NOMO-1 treated with DMSO at 0.1 percent for 48 hours (cell line): ENCODE measurements at regions not wholly inside any gene's neighbourhood (a gene's known extent, or its start where the extent isn't known, plus 50 kb on each side); places are given as distances from the start of the nearest gene placed in this dataset.
"Not testable (repeated sequence)": the region's sequence is repeated elsewhere in the genome, so short reads cannot be mapped to it uniquely, and the experiment has no call there.

ENCODE experiments used
- DNase-seq: peaks from one replicate; lab custom pipeline; 2025; ENCODE audit not compliant: unreplicated experiment; lab: John Stamatoyannopoulos, UW

DNA sequence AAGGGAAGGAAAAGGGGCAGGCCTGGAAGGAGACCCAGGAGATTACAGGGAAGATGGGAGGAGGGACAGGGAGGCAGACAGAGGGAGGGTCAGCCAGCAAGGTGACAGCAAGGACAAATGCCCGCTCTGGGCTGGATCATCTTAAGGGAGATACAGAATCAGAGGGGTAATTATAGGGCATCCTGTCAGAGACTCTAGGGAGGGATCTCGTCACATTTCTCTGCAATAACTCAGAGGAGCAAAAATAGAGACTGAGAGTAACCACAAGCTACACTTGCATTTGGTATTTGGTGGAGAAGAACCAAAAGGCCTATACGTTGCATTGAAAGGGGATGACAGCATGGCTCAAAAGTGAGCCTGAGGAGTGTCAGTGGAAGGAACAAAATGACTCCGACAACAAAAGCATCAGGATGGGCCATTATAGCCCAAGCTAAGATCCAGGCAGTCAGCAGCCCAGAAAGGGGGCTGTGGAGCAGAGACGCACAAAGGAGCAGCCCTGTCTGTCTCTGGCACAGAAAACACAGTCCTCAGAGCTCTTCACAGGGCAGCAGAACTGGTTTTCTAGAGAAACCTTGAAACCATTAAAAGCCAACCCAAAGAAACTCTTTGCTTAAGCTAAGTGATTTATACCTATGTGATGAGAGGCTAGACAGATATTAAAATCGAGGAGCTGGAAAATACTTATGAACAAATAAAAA is 430.2 kb upstream of the VSTM2A start:
- no peak for DNase-seq

DNA sequence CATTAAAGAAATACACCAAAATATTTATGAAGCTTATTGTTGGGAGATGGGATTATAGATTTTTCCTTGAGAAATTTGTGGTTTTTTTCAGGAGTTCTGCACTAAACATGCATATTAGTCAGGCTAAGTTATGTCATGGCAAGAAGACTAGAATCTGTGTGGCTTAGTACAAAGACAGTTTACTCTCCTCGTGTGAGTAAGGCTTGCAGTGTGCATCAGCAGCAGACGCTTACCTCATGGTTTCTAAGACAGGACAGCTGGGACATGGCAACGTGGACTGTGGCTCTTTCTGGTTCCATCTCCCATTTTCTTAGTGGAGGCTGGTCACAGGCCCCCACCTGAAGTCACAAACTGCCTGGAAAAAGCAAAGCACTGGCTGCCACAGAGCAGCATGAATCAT is 429.6 kb upstream of the VSTM2A start:
- DNase-seq, result no peak

DNA sequence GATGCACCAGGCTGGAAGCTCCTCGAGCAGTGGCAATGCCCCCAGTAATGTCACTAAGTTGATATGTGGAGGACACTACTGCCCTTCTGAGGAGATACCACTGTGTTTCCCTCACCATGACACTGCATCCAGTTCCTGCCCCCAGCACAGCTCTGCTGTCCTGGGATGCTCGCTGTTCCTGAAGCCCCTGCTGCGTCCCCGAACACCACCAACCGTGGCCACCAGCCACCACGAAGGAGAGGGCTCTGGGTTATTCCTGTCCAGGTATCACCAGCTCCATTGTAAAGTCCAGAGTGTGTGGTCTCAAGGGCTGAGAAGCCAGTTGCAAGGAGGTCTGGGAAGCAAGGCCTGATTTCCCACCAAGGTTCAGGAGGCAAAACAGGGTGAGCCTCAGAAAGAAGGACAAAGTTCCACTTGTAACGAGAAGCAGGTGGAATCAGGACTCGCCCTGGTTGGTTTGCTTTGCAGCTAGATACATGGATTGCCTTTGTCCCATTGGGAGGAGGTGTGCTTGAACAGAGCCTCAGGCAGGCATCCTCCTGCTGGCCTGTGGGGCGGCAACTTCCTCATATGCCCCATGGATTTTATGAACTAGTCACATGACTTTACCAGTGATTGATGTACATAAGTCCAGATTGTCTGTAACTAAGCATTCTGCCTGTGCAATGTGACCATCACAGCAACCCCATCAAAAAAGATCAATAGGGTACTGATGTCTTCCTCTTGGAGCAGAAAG is 427.0 kb upstream of the VSTM2A start:
- no peak for DNase-seq

DNA sequence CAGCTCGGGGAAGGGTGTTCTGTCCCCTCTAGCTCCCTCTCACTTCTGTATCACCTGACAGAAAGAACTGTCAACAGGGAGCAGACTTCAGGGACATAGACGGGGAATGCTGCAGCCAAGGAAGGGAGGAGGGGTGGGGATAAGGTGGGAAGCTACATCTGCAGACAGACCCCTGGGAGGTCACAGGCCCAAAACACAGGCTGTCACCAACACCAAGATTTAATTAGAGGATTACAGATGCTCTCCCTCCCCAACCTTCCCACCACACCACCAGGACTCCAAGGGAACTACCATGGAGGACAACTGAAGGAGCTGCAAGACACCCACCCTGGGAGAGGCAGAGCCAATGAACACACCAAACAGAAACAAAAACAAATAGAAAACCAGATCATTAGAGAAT is 425.2 kb upstream of the VSTM2A start:
- DNase-seq, result no peak

DNA sequence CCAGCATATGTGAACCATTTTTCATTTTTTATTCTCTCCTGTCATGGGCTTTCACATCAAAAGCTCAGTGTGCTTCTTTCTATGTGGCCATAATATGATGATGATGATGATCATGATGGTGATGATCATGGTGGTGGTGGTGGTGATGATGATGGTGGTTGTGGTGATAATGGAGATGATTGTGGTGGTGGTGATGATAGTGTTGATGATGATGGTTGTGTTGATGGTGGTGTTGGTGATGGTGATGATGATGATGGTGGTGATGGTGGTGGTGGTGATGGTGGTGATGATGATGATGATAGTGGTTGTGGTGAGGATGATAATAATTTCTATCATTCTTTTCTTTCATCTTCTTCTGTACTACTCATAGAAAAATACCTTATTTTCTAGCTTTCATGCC is 413.1 kb upstream of the VSTM2A start:
- no peak for DNase-seq

DNA sequence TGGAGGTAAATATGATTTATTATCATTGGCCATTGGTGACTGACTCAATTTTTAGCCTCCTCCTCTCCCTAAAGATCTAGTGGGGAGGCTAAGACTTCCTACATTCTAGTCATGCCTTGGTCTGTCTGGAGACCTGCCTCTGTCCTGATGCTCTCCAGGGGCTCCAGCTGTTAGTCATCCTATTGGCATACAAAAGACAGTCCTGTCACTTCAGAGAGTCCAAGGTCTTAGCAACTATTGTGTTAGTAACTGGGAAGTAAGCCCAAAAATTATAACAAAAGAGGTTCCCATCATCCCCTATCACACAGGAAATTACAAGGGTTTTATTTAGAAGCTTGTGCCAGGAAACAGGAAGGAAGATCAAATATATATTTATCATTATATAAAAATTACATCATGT is 400.6 kb upstream of the VSTM2A start:
- DNase-seq, result no peak

DNA sequence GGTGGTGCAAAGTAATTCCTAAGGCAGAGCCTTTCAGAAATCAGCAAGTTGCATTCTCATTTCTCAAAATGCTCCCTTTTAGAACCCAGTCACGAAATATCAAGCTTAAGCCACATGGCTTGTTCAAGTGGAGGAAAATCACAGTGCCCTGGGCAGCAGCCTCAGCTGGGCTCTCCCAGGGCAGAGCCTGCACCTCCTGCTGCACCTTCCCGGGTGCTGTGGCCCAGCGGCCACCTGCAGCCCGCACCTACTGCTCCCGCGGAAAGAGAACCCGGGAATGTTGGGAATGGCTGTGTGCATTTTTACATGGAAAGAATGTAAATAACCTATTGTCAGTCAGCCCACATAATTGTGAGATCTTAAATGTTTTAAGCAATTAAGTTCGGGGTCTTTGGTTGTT is 396.5 kb upstream of the VSTM2A start:
- no peak for DNase-seq

DNA sequence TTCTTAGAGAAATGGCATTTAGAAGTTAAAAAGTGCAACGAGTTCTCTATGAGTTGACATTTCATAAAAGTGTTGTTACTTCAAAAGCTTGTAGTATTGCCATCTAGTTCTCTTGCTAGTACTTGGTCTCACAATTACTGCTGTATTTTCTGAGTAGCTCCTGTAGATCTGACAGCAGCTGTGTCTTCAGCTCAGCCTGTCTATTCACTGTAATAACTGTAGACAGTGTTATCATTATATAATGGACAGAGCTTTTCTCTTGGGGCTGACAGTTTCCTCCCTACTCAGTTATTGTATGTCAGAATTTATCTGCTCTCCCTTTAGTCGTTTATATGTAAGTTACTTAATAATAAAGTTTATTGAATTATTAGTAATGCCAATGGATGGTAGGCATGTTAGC is 388.7 kb upstream of the VSTM2A start:
- no peak for DNase-seq

DNA sequence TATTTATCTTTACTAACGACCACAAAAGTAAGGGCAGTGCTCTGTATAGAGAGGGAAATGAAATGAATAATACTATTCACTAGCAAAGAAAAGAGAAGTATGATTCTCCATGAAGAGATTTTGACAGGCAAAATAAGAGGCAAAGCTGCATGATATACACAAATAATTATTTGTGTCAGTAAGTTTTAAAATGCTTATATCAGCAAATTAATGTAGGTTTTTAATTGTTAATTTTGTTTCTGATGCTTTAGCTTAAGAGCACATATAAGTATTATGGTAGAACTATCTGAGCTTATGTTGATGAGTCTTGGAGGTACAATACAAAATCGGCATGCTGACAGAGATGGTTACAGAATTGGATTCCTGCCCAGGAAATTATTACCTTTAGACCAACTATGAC is 383.1 kb upstream of the VSTM2A start:
- DNase-seq, result no peak

DNA sequence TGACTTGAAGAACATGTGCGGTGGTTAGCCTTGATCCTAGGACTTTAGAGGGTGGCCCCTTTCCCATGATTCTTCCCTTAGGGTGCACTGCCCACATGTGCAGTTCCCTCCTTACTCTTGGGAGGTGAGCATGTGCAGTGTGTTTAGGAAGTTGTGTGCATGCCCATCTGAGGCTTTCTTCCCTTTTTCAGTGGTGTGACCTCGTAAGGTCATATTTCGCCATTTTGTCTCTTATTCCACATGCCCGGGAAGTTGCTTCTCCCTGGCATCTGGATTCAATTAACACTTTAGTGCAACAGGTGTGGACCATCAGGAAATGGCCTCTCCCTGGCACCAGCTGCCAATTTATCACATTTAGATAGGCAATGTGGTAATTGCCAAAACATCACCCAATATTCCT is 380.6 kb upstream of the VSTM2A start:
- DNase-seq, result no peak

DNA sequence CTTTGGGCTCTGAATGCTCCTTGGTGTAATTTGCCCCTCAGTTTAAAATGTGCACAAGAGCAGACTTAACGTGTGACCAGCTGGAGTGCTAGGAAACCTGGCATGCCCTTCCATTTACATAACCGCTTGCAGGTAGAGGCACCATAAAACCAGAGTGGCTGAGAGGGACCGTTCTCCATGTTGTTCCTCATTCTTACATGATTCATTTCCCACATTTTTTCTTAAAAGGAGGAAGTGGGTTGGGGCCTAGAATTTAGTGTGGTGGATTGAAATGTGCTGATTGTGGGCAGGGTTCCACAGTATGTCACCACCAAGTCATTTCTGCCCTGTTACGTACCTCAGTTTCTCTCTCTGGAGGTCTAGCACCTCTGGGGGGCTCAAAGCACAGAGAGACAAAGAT is 375.8 kb upstream of the VSTM2A start:
- DNase-seq, result peak; percentile 40

DNA sequence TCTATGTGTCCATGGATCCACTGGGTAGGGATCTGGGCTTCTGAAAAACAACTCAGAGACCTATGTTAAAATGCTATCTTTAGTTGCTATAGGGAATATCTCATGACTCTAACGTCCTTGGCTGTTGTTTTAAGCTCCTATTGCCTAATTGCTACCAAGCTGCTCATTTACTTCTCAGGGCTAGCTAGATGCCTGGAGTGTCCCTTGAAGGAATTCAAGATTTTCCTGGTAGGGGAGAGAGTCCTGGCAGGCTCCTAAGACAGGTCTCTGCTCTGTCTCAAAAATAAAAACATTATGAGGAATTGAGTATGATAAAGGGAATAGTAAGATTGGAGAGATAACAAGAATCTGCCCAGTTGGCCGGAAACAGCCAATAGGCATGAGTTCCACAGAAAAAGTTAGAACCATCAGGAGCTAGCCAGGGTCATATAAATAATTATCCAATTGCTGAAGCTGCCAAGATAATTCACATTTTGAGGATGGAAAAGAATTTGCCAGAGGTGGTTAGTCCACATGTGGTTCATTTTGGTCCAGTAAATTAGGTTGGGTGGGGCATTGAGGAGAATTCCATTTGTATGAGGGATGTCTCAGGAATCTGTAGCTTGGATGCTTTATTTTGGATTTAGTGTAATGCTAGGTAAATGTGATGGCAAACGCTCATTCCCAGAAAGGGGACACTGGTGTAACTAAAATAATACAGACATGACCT is 362.7 kb upstream of the VSTM2A start:
- DNase-seq, result no peak

DNA sequence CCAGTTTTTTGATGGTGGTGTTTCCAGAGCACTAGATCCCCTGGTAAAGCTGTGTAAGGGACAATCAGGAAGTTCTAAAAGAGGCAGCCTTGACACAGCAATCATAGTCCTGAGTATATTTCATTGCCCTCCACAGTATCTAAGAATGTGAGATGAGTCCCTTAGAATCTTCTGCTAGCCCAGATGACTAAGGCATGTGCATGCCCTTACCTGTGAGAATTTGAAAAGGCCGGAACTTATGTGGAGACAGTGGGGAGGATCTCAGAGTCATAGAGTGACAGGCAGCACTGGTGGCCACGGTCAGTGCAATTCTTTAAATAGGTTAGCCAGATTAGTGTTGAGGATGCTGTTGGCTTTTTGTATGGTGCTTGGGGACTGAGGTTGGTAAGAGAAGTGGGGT is 361.4 kb upstream of the VSTM2A start:
- DNase-seq, result no peak

DNA sequence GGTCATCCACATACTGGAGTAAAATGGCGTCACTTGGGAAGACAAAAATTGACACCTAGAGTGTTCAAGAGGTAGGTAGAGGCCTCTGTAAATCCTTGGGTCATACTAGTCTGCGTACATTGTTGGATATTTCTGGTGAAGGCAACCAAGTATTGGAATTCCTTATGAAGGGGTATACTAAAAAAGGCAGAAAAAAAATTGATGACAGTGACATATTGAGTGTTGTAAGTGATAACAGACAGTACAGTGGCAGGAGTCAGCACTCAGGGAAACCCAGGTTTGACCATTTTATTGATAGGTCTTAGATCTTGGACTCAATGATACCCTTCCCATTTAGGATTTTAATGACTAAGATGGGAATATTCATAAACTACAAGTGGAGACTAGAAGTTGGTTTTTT is 359.1 kb upstream of the VSTM2A start:
- no peak for DNase-seq

DNA sequence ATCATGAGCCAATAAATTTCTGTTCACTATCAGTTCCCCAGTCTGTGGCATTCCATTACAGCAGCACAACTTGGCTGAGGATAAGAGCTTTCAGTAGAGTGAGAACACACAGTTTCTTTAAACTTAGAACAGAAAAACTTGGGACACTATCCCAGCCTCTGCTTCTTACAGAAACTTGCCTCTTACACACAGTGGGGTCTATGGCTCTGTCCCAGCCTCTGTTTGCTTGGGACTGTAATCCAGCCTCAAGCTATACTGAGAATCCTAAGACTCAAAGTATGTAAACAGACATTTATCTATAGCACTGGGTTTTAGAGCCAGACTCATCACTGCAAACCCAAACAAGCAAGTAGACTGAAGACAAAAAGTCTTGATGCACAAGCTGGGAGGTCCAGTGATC is 355.8 kb upstream of the VSTM2A start:
- no peak for DNase-seq

DNA sequence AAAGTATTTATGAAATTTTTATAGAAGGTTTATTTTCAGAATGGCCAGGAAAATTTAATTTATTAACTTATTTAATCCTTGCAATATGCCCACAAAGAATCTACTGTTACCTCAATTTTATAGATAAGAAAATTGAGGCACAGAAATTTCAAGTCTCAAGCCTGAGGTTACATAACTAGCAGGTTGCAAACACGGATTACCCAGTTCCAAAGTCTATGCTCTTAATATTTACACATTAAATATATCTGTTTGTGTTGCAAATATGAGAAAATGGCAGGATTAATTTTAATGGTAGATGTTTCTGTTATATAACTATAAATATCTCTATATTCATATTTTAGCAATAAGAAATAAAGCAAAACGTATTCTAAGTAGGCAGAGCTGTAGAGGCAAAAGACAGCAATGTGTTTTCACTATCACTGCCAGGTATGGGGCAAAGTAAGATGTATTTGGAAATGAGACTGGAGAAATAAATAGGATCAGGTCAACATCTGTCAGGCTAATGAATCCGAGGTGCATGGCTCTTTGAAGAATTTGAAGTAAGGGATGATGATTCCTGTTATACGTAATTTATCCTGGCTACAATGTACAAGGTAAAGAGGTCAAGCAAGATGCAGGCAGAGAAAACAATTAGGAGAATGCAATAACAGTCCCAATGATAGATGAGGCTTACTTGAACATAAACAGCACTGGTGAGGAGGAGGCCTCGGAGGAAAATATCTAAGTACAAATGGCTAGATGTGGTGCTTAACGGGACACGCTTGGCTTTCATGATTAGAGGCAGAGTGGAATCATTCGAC is 354.1 kb upstream of the VSTM2A start:
- DNase-seq, result no peak

DNA sequence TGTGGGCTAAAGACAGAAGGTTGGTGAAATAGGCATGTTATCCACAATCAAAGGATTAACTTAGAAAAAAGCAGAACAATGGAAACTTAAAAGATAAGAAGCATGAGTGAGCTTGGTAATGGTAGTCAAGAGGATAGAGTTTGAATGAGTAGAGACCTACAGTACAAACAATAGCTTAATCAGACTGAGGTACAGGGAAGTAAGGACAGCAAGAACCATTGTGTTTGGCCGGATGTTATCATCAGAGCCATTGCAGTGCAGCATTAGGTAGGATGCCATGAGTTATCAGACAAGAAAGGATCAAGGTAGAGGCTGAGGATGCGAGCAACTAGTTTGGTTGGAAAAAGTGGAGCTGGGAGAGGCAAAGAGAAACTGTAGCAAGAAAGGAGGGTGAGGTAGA is 353.3 kb upstream of the VSTM2A start:
- DNase-seq, result no peak

DNA sequence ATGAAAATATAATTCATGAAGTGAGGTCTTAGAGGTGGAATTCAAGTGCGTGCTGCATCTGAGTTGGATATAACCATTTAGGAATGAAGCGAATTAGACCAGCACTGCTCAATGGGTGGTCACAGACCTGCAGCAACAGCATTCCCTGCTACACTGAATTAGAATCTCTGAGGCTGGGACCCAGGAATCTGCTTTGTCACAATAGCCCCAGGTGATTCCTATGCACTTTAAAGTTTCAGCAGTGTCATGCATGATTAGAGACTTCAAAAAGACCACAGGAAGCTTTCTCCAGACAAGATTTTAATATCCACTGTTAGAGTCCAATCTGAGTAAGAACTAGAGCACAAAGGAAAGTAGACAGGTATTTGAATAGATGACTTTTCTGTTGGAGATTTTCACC is 352.8 kb upstream of the VSTM2A start:
- no peak for DNase-seq

DNA sequence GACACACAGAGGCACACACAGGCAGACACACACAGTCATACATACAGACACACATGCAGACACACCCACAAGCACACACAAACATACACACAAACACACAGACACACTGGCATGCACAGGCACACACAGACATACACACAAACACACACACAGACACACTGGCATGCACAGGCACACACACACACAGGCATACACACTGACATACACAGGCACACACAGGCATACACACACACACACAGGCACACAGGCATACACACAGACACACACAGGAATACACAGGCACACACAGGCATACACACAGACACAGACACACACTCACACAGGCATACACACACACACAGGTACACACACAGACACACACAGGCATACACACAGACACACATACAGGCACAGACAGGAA is 340.7 kb upstream of the VSTM2A start:
- no peak for DNase-seq

DNA sequence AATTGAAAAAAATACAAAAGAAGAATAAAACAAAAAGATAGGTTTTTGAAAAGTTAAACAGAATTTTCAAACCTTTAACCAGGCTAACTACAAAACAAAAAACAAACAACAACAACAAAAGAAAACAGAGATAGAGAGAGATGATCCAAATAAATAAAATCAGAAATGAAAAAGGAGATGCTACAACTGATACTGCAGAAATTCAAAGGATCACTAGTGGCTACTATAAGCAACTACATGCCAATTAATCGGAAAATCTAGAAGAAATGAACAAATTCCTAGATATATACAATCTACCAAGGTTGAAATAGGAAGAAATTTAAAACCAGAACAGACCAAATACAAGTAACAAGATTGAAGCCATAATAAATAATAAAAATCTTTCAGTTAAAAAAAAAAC is 326.8 kb upstream of the VSTM2A start:
- no peak for DNase-seq

DNA sequence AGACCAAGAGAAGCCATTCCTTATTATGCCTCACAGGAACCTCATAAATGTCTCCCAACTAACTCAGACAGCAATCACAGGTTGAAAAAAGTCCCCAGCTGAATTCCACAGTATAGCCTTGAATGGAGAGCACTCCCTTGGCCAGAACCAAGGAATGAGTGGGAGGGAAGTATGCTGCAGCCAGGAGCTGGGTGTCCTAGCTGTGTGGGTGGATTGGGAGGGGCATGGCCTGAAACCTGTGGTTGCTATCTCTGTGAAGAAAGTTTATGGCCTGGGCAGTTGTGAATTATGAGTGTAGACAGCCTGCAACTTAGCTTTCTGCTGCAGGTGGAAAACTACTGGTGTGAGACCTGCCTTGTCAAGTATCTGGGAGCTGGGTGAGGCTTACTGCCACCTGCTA is 316.1 kb upstream of the VSTM2A start:
- not testable (repeated sequence) for DNase-seq

DNA sequence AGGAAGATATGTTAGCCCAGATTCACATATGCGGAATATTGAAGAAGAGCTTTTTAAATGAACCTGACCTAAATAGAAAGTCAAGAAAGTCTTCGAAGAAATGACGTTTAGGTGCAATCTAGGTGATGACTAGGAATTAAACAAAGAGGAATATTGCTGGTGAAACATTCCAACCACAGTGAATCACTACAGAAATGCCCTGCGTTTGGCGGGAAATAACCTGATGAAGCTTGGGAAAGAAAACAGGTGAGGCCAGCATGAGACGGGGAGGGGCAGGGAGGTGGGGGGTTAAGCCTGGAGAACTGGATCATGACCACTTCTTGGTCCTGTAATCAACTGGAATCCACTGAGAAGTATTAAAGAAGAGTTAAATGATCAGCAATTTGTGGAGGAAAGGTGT is 299.4 kb upstream of the VSTM2A start:
- no peak for DNase-seq
